IMR-90 (cell line): ENCODE measurements at regions not wholly inside any gene's neighbourhood (a gene's known extent, or its start where the extent isn't known, plus 50 kb on each side); places are given as distances from the start of the nearest gene placed in this dataset.

Source experiments
- ATAC-seq: fragments of 200-7000 bp; cut with Tn5 transposase; 2 replicates; pipeline ENCODE4 v1.9.1; 2020; ENCODE audit warnings: low read depth, mild to moderate bottlenecking, moderate library complexity
- BruUV-seq: library from RNA; stranded (reverse); fragments of 400-500 nt; replicated peaks from 2 replicates; lab custom pipeline; 2021; lab: Mats Ljungman, UMichigan
- CTCF ChIA-PET: fragments of 300-600 bp; formaldehyde crosslinking; extraction: SDS; loops from one replicate; lab custom pipeline; 2021; ENCODE audit warnings: antibody characterized with exemption; lab: Yijun Ruan, JAX
- POLR2A ChIA-PET: fragments of 300-600 bp; sonication (Branson Sonifier 250); formaldehyde crosslinking; loops from one replicate; lab custom pipeline; 2022; ENCODE audit warnings: antibody characterized with exemption; ENCODE audit not compliant: unreplicated experiment; lab: Charles Lee
- DNase-seq: peaks from one replicate; pipeline ENCODE4 v3.0.0; 2013
- H2AFZ ChIP-seq: replicated peaks from 2 replicates; pipeline ENCODE3; 2013; ENCODE audit warnings: low read length, mild to moderate bottlenecking; ENCODE audit not compliant: poor library complexity
- H2AK5ac ChIP-seq: 2 replicates; pipeline ENCODE4 v1.6.1; 2013; ENCODE audit warnings: low read depth, low read length, inconsistent platforms
- H2AK9ac ChIP-seq: replicated peaks from 2 replicates; pipeline ENCODE3; 2013; ENCODE audit warnings: mild to moderate bottlenecking, low read depth, low read length, moderate library complexity; ENCODE audit not compliant: poor library complexity
- H2BK120ac ChIP-seq: 2 replicates; pipeline ENCODE4 v1.6.1; 2013; ENCODE audit warnings: low read depth, low read length, inconsistent platforms
- H2BK15ac ChIP-seq: 3 replicates; pipeline ENCODE4 v1.6.1; 2013; ENCODE audit warnings: low read depth, low read length, inconsistent platforms
- H2BK20ac ChIP-seq: 2 replicates; pipeline ENCODE4 v1.6.1; 2013; ENCODE audit warnings: low read depth, mild to moderate bottlenecking, inconsistent platforms, low read length, moderate library complexity
- H2BK5ac ChIP-seq: 2 replicates; pipeline ENCODE4 v1.6.1; 2013; ENCODE audit warnings: mild to moderate bottlenecking, low read depth, low read length, inconsistent platforms; ENCODE audit not compliant: poor library complexity, severe bottlenecking
- H3K14ac ChIP-seq: replicated peaks from 2 replicates; pipeline ENCODE4 v1.6.1; 2013; ENCODE audit warnings: low read depth, low read length, inconsistent platforms
- H3K18ac ChIP-seq: 2 replicates; pipeline ENCODE4 v1.6.1; 2013; ENCODE audit warnings: low read depth, low read length, control low read depth
- H3K23ac ChIP-seq: 2 replicates; pipeline ENCODE4 v1.6.1; 2013; ENCODE audit warnings: low read depth, low read length, inconsistent platforms
- H3K27ac ChIP-seq: 2 replicates; pipeline ENCODE4 v1.5.1; 2013; ENCODE audit warnings: mild to moderate bottlenecking, control low read depth, low read length; ENCODE audit not compliant: insufficient read depth
- H3K27me3 ChIP-seq: 2 replicates; pipeline ENCODE4 v1.6.1; 2013; ENCODE audit warnings: low read length; ENCODE audit not compliant: control insufficient read depth, insufficient read depth
- H3K36me3 ChIP-seq: 2 replicates; pipeline ENCODE4 v1.6.1; 2013; ENCODE audit warnings: low read length, mixed read lengths; ENCODE audit not compliant: control insufficient read depth, insufficient read depth
- H3K4ac ChIP-seq: 2 replicates; pipeline ENCODE4 v1.6.1; 2013; ENCODE audit warnings: low read depth, low read length, inconsistent platforms
- H3K4me1 ChIP-seq: 2 replicates; pipeline ENCODE4 v1.6.1; 2013; ENCODE audit warnings: low read length, mixed read lengths; ENCODE audit not compliant: control insufficient read depth, insufficient read depth
- H3K4me2 ChIP-seq: 2 replicates; pipeline ENCODE4 v1.6.1; 2013; ENCODE audit warnings: low read depth, mild to moderate bottlenecking, control low read depth, low read length, moderate library complexity
- H3K4me3 ChIP-seq: 2 replicates; pipeline ENCODE4 v1.5.1; 2013; ENCODE audit warnings: low read depth, mild to moderate bottlenecking, control low read depth, low read length, moderate library complexity; ENCODE audit not compliant: insufficient read depth
- H3K56ac ChIP-seq: 2 replicates; pipeline ENCODE4 v1.6.1; 2013; ENCODE audit warnings: low read length, inconsistent platforms; ENCODE audit not compliant: insufficient read depth; ENCODE audit errors: extremely low read depth
- H3K79me1 ChIP-seq, 2 experiments: 2 replicates each; pipeline ENCODE4 v1.6.1; 2013; ENCODE audit warnings: low read length in 2 of 2, inconsistent platforms in 1 of 2, low read depth in 1 of 2
- H3K9ac ChIP-seq: 2 replicates; pipeline ENCODE4 v1.6.1; 2013; ENCODE audit warnings: low read depth, low read length, control low read depth
- H3K9me1 ChIP-seq: 2 replicates; pipeline ENCODE4 v1.6.1; 2013; ENCODE audit warnings: low read length, inconsistent platforms; ENCODE audit not compliant: insufficient read depth
- H3K9me3 ChIP-seq: 2 replicates; pipeline ENCODE4 v1.6.1; 2013; ENCODE audit warnings: low read length; ENCODE audit not compliant: control insufficient read depth, insufficient read depth
- H4K20me1 ChIP-seq: 2 replicates; pipeline ENCODE4 v1.6.1; 2013; ENCODE audit warnings: low read length, inconsistent platforms; ENCODE audit not compliant: insufficient read depth
- H4K5ac ChIP-seq: 2 replicates; pipeline ENCODE4 v1.6.1; 2013; ENCODE audit warnings: mild to moderate bottlenecking, low read depth, low read length, control low read depth
- H4K8ac ChIP-seq, 2 experiments: 2 replicates each; pipeline ENCODE4 v1.6.1; 2013; ENCODE audit warnings: low read depth in 2 of 2, low read length in 2 of 2, control low read depth in 1 of 2, inconsistent platforms in 1 of 2
- H4K91ac ChIP-seq: 2 replicates; pipeline ENCODE4 v1.6.1; 2013; ENCODE audit warnings: low read depth, low read length, inconsistent platforms; ENCODE audit not compliant: insufficient read depth
- CEBPB ChIP-seq: IDR thresholded peaks from 2 replicates; pipeline ENCODE4 v1.6.1; 2012; ENCODE audit warnings: low read depth, low read length, improper control_type of control experiment
- FOS ChIP-seq: fragments of 150-350 bp; IDR thresholded peaks from 2 replicates; pipeline ENCODE4 v1.6.1; 2016; ENCODE audit warnings: low read depth, low read length
- MAFK ChIP-seq: IDR thresholded peaks from 2 replicates; pipeline ENCODE4 v1.6.1; 2012; ENCODE audit warnings: low read depth, low read length, improper control_type of control experiment
- MXI1 ChIP-seq: IDR thresholded peaks from 2 replicates; pipeline ENCODE4 v1.6.1; 2012; ENCODE audit warnings: low read depth, mild to moderate bottlenecking, low read length, moderate library complexity, borderline replicate concordance
- NFE2L2 ChIP-seq: fragments of 150-350 bp; IDR thresholded peaks from 2 replicates; pipeline ENCODE4 v1.6.1; 2016; ENCODE audit warnings: low read depth, mild to moderate bottlenecking, low read length
- RAD21 ChIP-seq: IDR thresholded peaks from 2 replicates; pipeline ENCODE4 v1.6.1; 2012; ENCODE audit warnings: low read length, improper control_type of control experiment
- RCOR1 ChIP-seq: IDR thresholded peaks from 2 replicates; pipeline ENCODE4 v1.6.1; 2012; ENCODE audit warnings: mild to moderate bottlenecking, low read length, improper control_type of control experiment; ENCODE audit not compliant: insufficient replicate concordance
- WGBS, 2 experiments: methylation state at CpG; one replicate each; pipeline versions ENCODE4 v1.1.5 to v1.1.7; 2013; ENCODE audit warnings: missing lambda C conversion rate in 2 of 2; ENCODE audit not compliant: insufficient read length in 1 of 2; ENCODE audit errors: extremely low coverage in 2 of 2; 5-methylcytosine and 5-hydroxymethylcytosine counted together
- dilution Hi-C: fragments of 300-500 bp; cut with HindIII; formaldehyde crosslinking; loops from one replicate; pipeline ENCODE4 v1.14.3; 2018; ENCODE audit warnings: low sequenced_read_pairs; ENCODE audit not compliant: unreplicated experiment
- in situ Hi-C: fragments of 300-500 bp; cut with MboI; formaldehyde crosslinking; loops from 3 replicates; pipeline ENCODE4 v1.14.3; 2019; ENCODE audit warnings: low sequenced_read_pairs, inconsistent platforms, mixed read lengths
- intact Hi-C: fragments of 100-400 bp; cut with micrococcal nuclease; formaldehyde crosslinking; loops from 2 replicates; pipeline ENCODE4 v1.10.0; 2022
- TF ChIP-seq, protein P1 (sequence below): fragments of 150-350 bp; IDR thresholded peaks from 2 replicates; pipeline ENCODE4 v1.6.1; 2017; ENCODE audit warnings: mild to moderate bottlenecking, antibody characterized with exemption, low read length, low read depth
- TF ChIP-seq, protein P2 (sequence below): conservative IDR thresholded peaks from 2 replicates; pipeline ENCODE4 v1.5.1; 2012; ENCODE audit warnings: mild to moderate bottlenecking, low read depth, low read length, improper control_type of control experiment
- TF ChIP-seq, protein P3 (sequence below): fragments of 150-350 bp; IDR thresholded peaks from 2 replicates; pipeline ENCODE4 v1.6.1; 2016; ENCODE audit warnings: low read depth, mild to moderate bottlenecking, low read length, moderate library complexity, borderline replicate concordance

DNA sequence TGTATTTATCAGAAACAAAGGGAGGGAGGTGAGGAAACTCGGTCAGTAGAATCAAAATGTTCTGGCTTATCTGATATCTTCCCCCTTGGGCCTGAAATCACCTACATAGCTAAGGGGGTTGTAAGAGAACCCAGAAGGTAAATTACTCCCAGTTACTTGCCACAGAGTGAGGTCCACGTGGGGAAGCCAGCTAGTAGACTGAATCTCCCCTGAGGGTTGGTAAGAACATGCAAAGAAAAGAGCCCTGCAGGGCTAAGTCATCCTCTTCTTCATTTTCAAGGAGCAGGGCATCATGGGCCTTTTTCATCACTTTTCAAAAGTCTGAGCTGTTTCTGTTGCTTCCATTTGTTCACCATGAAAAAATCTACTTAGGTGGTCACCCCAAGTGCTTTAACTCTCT is 115.4 kb downstream of the QRSL1 start:
- Histone ChIP-seq H4K8ac (no peak overlapping the region), H3K4ac (no peak overlapping the region), H3K4me1 (no peaks in the 10 kb centered on the region; the same call in 1 of the 2 replicates), H3K36me3 (no peaks in the 10 kb centered on the region), H2AK5ac (no peak overlapping the region), H2BK120ac (no peak overlapping the region), H3K56ac (no peak overlapping the region), H3K27me3 (no peaks in the 10 kb centered on the region), H2BK5ac (no peak overlapping the region), H3K9me3 (no peaks in the 10 kb centered on the region), H4K5ac (no peak overlapping the region), H3K4me3 (no peak overlapping the region), H3K18ac (no peak overlapping the region), H4K91ac (no peak overlapping the region), H3K23ac (no peak overlapping the region), H3K9ac (no peak overlapping the region), H3K27ac (no peak overlapping the region), H2AK9ac (no peak overlapping the region), H3K9me1 (no peaks in the 10 kb centered on the region; the same call in 1 of the 2 replicates), H3K14ac (no peak overlapping the region), H2BK15ac (no peak overlapping the region), H2AFZ (no peak overlapping the region), H3K4me2 (no peak overlapping the region), H4K20me1 (no peaks in the 10 kb centered on the region), H2BK20ac (no peak overlapping the region), H3K79me1 (no peaks in the 10 kb centered on the region)
- ChIA-PET POLR2A (no interaction called here), CTCF (no interaction called here)
- in situ Hi-C loops (no loop called here), dilution Hi-C loops (no loop called here), intact Hi-C loops (no loop called here)
- ATAC-seq: no peak
- no CpG with 5 or more reads among the region's 2 CpGs for WGBS, 2 experiments
- no peak for DNase-seq
- TF ChIP-seq CEBPB (no peak), NFE2L2 (no peak), FOS (no peak), RAD21 (no peak), MXI1 (no peak), MAFK (no peak), RCOR1 (no peak)
- TF ChIP-seq, protein P1, sequence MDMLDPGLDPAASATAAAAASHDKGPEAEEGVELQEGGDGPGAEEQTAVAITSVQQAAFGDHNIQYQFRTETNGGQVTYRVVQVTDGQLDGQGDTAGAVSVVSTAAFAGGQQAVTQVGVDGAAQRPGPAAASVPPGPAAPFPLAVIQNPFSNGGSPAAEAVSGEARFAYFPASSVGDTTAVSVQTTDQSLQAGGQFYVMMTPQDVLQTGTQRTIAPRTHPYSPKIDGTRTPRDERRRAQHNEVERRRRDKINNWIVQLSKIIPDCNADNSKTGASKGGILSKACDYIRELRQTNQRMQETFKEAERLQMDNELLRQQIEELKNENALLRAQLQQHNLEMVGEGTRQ: no peak
- TF ChIP-seq, protein P2, sequence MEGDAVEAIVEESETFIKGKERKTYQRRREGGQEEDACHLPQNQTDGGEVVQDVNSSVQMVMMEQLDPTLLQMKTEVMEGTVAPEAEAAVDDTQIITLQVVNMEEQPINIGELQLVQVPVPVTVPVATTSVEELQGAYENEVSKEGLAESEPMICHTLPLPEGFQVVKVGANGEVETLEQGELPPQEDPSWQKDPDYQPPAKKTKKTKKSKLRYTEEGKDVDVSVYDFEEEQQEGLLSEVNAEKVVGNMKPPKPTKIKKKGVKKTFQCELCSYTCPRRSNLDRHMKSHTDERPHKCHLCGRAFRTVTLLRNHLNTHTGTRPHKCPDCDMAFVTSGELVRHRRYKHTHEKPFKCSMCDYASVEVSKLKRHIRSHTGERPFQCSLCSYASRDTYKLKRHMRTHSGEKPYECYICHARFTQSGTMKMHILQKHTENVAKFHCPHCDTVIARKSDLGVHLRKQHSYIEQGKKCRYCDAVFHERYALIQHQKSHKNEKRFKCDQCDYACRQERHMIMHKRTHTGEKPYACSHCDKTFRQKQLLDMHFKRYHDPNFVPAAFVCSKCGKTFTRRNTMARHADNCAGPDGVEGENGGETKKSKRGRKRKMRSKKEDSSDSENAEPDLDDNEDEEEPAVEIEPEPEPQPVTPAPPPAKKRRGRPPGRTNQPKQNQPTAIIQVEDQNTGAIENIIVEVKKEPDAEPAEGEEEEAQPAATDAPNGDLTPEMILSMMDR: no peak
- TF ChIP-seq, protein P3, sequence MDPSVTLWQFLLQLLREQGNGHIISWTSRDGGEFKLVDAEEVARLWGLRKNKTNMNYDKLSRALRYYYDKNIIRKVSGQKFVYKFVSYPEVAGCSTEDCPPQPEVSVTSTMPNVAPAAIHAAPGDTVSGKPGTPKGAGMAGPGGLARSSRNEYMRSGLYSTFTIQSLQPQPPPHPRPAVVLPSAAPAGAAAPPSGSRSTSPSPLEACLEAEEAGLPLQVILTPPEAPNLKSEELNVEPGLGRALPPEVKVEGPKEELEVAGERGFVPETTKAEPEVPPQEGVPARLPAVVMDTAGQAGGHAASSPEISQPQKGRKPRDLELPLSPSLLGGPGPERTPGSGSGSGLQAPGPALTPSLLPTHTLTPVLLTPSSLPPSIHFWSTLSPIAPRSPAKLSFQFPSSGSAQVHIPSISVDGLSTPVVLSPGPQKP: no peak
- BruUV-seq: no TSS peak
